HG03196 (cell line): ENCODE measurements at regions not wholly inside any gene's neighbourhood (a gene's known extent, or its start where the extent isn't known, plus 50 kb on each side); places are given as distances from the start of the nearest gene placed in this dataset.
"Not testable (repeated sequence)": the region's sequence is repeated elsewhere in the genome, so short reads cannot be mapped to it uniquely, and the experiment has no call there.

Experiments used
- ATAC-seq: cut with Tn5 transposase; IDR thresholded peaks from one replicate; pipeline ENCODE4 v1.9.1; 2021; ENCODE audit not compliant: unreplicated experiment

DNA sequence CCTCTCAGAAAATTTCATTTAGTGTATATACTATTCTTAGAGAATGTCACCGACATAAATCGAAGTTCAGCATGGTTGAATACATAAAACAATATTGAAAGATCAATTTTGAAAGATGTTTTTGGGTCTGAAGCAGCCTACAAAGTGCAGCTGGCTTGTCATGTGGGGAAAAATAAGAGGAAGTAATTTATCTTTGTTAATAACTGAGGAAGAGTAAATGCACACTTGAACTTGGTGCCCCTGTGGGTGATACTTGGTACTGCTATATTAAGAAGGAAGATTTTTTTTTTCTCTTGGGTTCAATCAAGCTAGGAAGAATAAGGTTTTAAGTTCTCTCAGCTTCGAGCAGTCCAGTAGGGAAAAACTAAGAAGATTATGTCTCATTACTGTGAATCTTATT is 661.3 kb downstream of the RPL10L start:
- no peak for ATAC-seq

DNA sequence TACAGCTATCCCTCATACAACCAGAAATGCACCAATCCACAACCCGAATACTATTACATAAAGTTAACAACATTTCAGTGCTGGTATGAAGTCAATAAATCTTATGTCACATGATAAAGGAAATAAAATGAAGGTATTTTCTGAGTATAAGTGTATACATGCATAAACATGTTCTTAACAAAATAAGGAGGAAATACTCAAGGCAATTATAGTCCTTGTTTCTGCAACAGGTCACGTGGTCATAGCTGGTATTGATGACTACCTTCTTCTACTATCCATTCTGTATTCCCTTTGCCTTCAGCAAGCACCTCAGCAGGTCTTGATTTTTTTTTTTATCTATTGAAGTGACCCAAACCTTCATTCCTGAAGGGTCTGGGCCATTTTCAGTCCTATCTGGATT is 675.6 kb downstream of the RPL10L start:
- no peak for ATAC-seq

DNA sequence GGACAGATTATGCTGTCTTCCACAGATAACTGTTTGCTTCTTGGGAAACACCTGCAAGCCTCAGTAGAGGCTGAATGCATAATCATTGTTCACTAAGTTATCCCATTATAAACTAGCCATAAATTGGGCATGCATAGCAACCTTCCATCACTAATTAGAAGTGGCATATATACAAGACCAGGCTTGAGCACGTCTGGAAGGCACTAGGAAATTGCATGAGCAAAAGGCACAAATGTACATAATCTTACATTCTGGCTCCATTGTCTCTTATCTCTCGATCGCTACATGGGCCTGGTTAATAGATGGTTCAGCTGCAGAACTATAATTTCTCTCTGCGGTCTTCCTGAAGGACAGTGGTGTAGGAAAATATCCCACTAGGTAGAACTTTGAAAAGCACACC is 679.2 kb downstream of the RPL10L start:
- ATAC-seq: no peak

DNA sequence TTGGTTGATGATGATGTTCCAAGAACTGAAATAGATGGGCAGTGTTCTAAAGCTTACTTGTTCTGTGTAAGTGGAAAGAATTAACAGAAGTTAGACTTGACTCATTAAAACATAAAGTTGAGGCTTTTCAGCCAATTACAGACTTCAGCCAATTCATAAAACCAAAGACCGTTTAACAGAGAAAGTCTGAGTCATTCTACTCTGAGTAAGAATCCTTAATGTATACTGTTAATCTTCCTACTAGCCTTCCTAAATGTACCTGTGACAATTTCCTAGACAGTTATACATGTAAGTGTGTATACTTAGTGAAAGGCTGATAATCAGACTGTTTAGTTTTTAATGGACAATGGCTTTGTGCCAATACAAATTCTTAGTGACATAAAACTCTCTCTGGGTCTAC is 681.0 kb downstream of the RPL10L start:
- ATAC-seq: no peak

DNA sequence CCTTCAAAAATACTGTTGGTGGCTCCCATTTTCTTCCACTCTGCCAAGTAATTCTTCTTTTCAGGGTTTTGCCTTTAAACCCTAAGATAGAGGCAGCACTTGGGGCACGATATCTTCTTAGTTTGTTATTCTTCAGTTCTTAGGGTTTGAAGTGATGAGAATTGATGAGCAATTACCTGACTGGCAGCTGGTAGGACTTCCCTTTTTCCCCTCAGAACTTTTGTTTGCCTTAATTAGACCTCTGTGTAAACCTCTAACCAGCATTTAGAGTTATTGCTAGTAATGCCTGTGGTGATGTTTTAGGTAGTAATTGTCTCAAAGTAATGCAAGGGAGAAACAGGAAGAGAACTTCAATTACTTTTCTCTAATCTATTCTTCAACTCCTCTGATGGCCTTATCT is 683.5 kb downstream of the RPL10L start:
- no peak for ATAC-seq

DNA sequence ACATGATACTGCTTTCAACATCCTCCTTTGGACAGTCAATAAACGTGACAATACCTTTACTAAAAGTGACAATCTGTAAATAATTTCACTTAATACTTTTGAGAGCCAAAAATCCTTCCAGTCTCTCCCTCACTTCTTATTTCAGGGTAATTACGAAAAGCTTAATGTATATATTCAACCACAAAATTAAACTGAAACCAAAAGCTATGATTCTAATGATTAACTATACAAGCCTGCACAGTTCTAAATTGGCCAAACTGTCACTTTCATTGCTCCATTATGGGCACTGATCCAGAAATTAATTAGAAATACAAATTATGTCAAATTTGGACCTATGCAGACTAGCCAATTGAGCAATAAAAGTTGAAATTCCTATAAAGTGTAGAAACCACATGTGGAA is 696.5 kb upstream of the MIS18BP1 start:
- no peak for ATAC-seq

DNA sequence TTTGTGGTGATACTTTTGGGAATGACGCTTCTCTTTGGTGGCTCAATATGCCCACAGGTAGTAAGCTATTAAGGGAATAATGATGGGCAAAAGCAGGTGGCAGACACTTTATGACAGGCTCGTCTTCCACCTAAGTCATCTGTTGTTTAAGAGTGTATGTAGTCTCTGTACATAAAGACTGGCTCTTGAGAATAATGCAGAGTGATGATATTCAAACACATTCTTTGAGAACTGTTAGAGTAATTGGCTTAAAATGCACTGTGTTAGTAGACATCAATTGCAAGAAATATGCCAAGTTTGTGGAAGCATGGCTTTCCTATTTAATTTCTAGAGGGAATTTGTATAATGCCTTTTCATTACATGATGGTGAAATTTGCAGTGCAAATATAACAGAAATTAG is 694.8 kb upstream of the MIS18BP1 start:
- ATAC-seq: no peak

DNA sequence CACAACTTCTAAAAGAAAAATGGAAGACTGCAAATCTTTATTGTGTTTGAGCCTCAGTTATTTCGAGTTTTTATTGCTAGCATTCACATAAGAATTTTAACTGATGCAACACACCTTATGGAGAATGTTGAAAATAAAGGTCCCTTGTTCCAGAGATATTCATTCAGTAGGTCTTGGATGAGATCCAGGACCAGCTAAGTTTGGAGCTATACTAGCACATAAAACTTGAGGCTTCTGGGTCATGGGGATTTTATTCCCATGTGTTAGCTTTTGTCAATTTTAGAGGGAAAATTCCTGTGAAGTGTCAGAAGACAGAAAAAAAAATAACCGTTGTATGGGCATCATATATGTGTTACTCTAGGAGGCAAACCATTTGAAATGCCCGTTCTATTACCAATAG is 693.2 kb upstream of the MIS18BP1 start:
- no peak for ATAC-seq

DNA sequence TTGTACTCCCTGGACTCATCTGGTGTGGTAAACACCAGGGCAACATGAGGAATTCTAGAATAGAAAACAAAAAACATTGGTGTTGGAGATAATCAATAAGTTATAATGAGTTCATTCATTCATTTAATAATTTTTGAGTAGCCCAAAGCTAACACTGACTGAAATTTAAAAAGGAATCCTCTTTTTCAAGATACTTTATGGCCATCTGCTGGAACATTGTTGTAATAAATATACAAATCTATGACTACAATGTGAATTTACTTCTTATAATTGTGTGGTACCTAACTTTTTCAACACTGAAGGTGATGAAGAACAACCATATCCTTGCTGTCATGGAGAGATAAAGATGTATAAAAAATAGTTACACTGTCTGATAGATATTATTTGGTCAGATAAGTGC is 687.3 kb upstream of the MIS18BP1 start:
- no peak for ATAC-seq

DNA sequence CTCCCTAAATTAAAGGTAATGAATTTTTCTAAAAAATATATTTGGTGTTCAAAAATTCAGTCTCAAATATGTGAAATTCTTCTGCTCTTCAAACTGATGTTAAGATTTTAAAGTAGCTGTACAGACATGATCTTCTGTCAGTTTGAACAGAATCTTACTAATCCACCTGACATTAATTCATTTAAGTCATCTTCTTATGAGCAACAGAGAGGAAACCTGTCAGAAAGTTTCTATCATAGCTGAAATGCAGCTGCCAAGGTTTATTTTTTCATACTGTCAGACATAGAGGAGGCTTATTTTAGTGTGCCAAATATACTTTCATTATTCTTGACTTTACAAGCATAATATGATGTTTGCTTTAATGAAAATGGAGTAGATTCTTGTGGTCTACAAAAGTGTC is 686.6 kb upstream of the MIS18BP1 start:
- no peak for ATAC-seq

DNA sequence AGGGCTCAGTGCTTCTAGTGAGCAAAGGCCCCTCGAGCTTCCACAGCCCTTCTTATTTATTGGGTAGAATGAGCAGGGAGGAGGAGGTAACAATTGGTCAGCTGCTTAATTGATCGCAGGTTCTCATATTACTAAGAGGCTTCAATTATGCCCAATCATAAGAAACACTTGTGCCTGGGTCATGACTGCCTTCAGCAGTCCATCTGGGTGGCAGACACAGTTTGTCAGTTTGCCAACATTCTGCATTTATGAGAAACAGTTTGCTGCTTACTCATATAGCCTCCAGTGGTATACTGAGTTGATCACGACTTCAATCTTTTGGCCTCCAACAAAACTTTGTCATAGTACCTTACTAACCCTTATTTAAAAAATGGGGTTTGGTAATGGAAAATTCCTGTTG is 667.0 kb upstream of the MIS18BP1 start:
- not testable (repeated sequence) for ATAC-seq

DNA sequence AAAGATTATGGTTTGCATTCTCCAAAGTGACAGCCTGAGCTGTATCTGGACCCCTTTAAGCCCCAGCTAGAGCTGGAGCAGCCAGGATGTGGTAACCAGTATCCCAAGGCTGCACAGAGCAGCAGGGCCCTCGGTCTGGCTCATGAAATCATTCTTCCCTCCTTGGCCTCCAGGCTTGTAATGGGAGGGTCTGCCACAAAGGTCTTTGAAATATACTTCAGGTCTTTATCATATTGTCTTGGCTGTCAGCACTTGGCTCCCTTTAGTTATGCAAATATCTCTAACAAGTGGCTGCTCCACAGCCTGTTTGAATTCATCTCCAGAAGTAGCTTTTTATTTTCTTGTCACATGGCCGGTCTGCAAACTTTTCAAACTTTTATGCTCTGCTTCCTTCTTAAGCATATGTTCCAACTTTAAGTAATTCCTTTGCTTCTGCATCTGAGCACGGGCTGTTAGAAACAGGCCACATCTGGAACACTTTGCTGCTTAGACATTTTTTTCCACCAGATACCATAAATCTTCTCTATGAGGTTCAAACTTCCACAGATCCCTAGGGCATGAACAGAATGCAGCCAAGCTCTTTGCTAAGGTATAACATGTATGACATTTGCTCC is 663.4 kb upstream of the MIS18BP1 start:
- ATAC-seq: no peak

DNA sequence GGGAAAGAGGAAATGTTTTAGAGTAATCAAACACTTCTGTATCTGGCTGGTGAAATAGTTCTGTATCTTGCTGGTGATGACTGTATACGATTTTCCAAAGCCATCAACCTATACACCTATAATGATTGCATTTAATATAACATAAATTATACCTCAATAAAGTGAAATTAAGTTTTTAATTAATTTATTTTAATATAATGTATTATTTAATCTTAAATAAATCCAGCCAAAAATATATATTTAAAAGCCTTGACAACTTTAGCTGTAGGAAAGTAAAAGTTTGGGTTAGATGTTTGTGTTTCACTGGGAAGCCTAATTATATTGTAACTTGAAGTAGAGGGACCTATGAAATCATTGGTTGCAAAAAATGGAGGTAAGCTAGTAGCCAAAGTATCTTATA is 654.8 kb upstream of the MIS18BP1 start:
- no peak for ATAC-seq

DNA sequence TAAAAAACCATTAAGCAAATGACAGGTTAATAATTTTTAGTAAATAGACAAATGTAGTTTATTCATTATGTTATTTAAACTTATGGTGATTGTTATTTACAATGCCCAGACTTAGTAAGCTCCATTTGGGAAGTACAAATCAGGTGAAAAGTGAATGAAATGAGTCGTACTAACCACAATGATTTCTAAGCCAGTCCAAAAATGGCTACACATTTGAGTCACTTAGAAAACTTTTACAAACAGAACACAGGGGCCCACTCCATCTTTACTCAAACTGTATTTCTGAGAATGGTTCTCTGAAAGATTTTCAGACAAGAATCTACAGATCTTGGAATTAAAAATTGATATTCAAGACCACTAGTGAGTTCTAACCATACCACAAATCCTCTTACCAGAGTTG is 653.3 kb upstream of the MIS18BP1 start:
- no peak for ATAC-seq

DNA sequence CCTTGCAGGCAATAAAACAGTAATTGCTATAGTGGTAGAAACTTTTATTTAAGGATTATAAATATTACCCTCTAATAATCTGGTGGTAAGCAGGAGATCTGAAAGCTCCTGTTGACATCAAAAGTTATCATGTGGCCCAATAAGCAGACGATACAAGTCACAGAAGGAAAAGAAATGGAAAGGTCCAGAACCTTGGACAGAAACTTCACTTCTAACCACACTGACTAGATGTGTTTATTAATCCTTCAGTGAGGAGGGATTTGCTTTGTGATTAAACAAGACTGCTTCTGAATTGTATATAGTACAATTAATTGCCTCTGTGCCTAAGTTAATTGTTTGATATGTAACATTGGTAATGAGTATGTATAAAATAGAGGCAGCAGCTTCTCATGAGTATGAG is 652.7 kb upstream of the MIS18BP1 start:
- no peak for ATAC-seq

DNA sequence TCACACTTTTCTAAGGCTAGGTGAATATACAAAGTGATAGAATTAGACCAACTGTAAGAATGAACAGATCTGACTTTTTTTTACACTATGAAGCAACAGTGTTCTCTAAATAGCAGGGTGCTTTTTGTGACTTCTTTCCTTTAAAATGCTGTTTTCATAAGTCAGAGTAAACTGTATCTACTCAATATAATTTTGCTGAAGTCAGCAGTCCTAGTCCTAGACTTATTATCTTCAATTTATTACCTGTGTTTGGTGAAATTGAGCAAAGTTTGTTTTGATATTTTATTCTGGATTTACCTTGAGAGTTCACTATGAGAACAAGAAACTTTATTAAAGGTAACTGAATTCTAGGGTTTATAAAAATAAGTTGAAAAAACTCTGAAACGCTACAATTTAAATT is 651.3 kb upstream of the MIS18BP1 start:
- ATAC-seq: no peak

DNA sequence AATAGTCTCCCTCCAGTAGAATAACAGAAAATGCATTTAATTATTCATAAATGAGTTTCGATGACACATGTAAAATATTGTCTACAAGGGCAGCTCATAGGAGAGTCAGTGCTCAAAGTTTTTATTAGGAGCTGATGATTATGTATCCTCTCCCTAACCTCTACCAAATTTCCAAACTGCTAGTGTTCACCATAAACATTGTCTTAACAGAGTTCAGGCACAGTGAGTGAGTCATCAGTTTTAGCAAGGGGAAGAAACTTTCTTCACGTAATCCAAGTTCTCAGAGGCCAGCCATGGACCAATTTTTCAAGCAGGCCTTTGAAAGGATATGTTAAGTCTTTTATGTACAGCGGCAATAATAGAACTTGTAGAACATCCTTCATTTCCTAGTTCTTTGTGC is 649.2 kb upstream of the MIS18BP1 start:
- no peak for ATAC-seq

DNA sequence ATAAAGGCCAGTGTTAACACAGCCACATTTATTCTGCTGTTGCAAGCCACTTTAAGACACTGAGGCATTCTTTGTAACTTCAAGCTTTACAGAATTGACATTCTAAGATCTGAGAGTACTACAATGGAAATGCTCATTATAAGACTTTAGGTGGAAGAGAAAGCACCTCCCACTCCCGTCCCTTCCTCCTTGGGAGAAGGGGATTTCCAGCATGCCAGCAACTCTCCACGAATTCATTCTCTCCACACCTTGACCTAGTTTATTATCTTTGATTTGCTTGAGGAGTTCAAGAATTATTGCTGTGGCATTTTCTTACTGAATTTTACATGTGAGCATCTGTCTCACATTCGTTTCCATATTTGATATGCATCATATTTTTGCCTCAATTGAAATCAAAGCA is 644.4 kb upstream of the MIS18BP1 start:
- ATAC-seq: no peak

DNA sequence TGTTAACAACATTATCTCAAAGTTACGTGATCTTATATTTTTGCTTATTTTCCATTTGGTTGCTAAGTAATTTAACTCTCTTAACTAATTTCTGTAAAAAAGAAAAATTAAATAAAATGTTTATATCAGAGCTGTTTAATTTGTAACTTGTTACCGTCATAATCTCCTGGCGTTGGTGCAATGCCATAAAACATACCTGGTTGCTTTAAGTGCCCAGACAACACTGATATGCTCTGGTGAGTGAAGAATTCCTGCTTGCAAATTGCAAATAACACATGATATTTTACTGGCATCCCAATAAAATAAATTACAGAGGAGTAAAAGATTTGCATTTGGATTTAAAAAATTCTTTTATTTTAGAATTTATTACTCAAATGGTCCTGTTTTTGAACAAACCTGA is 640.1 kb upstream of the MIS18BP1 start:
- no peak for ATAC-seq

DNA sequence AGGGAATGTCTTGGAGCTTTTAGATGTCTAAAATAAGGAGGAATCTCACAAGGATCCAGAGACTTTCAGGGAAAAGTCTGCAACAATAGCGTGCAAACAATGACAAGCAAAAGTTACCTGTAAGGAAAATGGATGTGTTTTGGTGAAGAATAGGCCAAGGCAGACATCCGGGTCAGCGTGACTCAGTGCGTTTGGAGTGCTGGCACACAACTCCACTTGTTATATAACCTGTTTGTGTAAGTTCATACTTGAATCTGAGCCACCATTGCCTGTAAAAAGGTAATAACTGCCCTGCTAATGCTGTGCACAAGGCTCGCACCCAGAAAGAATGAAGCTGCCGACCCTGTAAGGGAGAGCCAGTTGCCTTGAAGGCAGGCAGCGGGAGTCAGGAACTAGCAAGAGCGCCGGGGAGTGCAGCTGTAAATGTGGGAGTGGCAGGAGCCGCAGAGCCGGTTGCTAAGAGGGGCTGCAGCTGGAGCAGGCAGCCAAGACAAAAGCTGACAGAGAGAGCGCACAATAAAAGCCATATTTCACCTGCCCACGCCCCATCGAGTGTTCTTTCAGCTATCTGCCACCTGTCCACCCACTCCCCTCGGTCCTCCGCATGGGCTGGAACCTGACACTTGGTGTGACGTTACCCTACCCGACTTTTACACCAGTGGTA is 638.5 kb upstream of the MIS18BP1 start:
- ATAC-seq: no peak

DNA sequence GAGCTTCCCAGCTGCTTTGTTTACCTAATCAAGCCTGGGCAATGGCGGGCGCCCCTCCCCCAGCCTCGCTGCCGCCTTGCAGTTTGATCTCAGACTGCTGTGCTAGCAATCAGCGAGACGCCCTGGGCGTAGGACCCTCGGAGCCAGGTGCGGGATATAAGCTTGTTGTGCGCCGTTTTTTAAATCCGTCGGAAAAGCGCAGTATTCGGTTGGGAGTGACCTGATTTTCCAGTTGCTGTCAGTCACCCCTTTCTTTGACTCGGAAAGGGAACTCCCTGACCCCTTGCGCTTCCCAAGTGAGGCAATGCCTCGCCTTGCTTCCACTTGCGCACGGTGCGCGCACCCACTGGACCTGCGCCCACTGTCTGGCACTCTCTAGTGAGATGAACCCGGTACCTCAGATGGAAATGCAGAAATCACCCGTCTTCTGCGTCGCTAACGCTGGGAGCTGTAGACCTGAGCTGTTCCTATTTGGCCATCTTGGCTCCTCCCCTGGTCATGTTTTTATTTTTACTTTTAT is 635.8 kb upstream of the MIS18BP1 start:
- ATAC-seq: not testable (repeated sequence)

DNA sequence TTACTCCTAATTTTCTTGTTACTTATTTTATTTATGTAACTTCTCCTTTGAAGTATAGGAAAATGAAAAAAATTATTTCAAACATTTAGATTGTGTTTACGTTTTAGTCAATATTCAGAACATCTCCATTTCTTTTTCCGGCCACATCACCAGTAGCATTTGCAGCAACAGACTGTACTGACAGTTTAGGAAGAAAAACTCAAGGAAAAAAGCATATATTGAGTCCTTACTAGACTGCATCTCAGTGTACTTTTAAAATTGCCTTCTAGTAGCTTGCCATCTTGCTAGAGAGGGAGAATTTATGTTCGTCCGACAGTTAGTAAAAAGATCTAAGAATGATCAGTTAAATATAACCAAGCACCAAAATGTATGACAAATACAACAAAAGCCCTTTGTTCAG is 625.0 kb upstream of the MIS18BP1 start:
- ATAC-seq: no peak

DNA sequence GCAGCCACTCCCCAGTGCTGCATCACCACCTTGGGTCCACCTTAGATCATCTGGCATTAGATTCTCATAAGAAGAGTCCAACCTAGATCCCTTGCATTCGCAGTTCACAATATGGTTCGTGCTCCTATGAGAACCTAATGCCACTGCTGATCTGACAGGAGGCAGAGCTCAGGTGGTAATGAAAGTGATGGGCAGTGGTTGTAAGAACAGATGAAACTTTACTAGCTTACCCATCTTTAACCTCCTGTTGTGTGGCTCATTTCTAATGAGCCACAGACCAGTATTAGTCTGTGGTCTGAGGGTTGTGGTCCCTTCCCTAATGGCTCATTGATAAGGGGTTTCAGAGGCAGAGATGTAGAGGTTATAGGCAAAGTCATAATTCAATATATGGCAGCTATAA is 615.9 kb upstream of the MIS18BP1 start:
- no peak for ATAC-seq
